NCI-H748 (cell line): ENCODE measurements at regions not wholly inside any gene's neighbourhood (a gene's known extent, or its start where the extent isn't known, plus 50 kb on each side); places are given as distances from the start of the nearest gene placed in this dataset.

ENCODE experiments used
- DNase-seq: peaks from one replicate; lab custom pipeline; 2025; ENCODE audit not compliant: unreplicated experiment; lab: John Stamatoyannopoulos, UW

GRCh38 chr3:16658004-16658924 is 53.0 kb upstream of the DAZL start:
- peak; percentile 77 for DNase-seq

GRCh38 chr3:16658925-16659793 is 53.9 kb upstream of the DAZL start:
- DNase-seq = no peak

- DNase-seq = peak; percentile 7
Measured at GRCh38 chr3:16663854-16664712, 58.9 kb upstream of the DAZL start.

GRCh38 chr3:16665282-16665741 is 60.1 kb upstream of the DAZL start:
- no peak for DNase-seq

GRCh38 chr3:16666206-16666605 is 61.0 kb upstream of the DAZL start:
- no peak for DNase-seq

- no peak for DNase-seq
Measured at GRCh38 chr3:16667633-16668032, 62.4 kb upstream of the DAZL start.

- DNase-seq = no peak
Measured at GRCh38 chr3:16668776-16669545, 63.7 kb upstream of the DAZL start.

- DNase-seq = no peak
Measured at GRCh38 chr3:16670191-16670590, 65.0 kb upstream of the DAZL start.

- DNase-seq = no peak
Measured at GRCh38 chr3:16671690-16672089, 66.5 kb upstream of the DAZL start.

GRCh38 chr3:16673530-16673929 is 68.3 kb upstream of the DAZL start:
- DNase-seq = no peak

- DNase-seq = no peak
Measured at GRCh38 chr3:16675805-16676204, 70.6 kb upstream of the DAZL start.

- DNase-seq = no peak
Measured at GRCh38 chr3:16686679-16687078, 81.5 kb upstream of the DAZL start.

- no peak for DNase-seq
Measured at GRCh38 chr3:16687221-16687620, 82.0 kb upstream of the DAZL start.

GRCh38 chr3:16692486-16693344 is 87.5 kb upstream of the DAZL start:
- DNase-seq = no peak

- DNase-seq = no peak
Measured at GRCh38 chr3:16693820-16694219, 88.6 kb upstream of the DAZL start.

- no peak for DNase-seq
Measured at GRCh38 chr3:16695710-16696109, 90.5 kb upstream of the DAZL start.

GRCh38 chr3:16697443-16698147 is 92.4 kb upstream of the DAZL start:
- no peak for DNase-seq

GRCh38 chr3:16700651-16701050 is 95.4 kb upstream of the DAZL start:
- no peak for DNase-seq

- DNase-seq = no peak
Measured at GRCh38 chr3:16704941-16705340, 99.7 kb upstream of the DAZL start.
